ENCODE measurements at regions not wholly inside any gene's neighbourhood (a gene's known extent, or its start where the extent isn't known, plus 50 kb on each side); places are given as distances from the start of the nearest gene placed in this dataset.

- Histone ChIP-seq H3F3A (ENCODE audit: insufficient read depth, low read length) (no peaks in the 10 kb centered on the region), H3K79me2 (ENCODE audit: insufficient read depth, low read length) (no peaks in the 10 kb centered on the region), H3K9ac (ENCODE audit: low read length) (no peak overlapping the region), H4K20me1 (ENCODE audit: insufficient read depth, low read length) (no peaks in the 10 kb centered on the region), H3K27me3 (ENCODE audit: insufficient read depth, low read length) (no peaks in the 10 kb centered on the region), H3K4me1 (ENCODE audit: insufficient read depth, low read length, severe bottlenecking) (no peaks in the 10 kb centered on the region), H2AFZ (ENCODE audit: low read length) (no peak overlapping the region), H3K9me2 (ENCODE audit: low read depth, low read length) (no peaks in the 10 kb centered on the region), H3K4me3 (ENCODE audit: low read depth, low read length, poor library complexity, severe bottlenecking) (no peak overlapping the region), H3K9me3 (ENCODE audit: low read length) (no peaks in the 10 kb centered on the region), H3K27ac (ENCODE audit: low read depth, low read length, poor library complexity, severe bottlenecking) (no peak overlapping the region), H3K36me3 (ENCODE audit: insufficient read depth, low read length) (no peaks in the 10 kb centered on the region), H3K4me2 (ENCODE audit: low read length) (no peak overlapping the region)
- TF ChIP-seq, protein P1, sequence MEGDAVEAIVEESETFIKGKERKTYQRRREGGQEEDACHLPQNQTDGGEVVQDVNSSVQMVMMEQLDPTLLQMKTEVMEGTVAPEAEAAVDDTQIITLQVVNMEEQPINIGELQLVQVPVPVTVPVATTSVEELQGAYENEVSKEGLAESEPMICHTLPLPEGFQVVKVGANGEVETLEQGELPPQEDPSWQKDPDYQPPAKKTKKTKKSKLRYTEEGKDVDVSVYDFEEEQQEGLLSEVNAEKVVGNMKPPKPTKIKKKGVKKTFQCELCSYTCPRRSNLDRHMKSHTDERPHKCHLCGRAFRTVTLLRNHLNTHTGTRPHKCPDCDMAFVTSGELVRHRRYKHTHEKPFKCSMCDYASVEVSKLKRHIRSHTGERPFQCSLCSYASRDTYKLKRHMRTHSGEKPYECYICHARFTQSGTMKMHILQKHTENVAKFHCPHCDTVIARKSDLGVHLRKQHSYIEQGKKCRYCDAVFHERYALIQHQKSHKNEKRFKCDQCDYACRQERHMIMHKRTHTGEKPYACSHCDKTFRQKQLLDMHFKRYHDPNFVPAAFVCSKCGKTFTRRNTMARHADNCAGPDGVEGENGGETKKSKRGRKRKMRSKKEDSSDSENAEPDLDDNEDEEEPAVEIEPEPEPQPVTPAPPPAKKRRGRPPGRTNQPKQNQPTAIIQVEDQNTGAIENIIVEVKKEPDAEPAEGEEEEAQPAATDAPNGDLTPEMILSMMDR (IDR thresholded peaks at IDR 0.05; ENCODE audit: low read length): no peak
- TF ChIP-seq EZH2 (IDR thresholded peaks at IDR 0.05; ENCODE audit: borderline replicate concordance, low read length): no peak
These were observed 785.3 kb downstream of the TRHDE start for GRCh38 chr12:73057428-73057827.

DNA sequence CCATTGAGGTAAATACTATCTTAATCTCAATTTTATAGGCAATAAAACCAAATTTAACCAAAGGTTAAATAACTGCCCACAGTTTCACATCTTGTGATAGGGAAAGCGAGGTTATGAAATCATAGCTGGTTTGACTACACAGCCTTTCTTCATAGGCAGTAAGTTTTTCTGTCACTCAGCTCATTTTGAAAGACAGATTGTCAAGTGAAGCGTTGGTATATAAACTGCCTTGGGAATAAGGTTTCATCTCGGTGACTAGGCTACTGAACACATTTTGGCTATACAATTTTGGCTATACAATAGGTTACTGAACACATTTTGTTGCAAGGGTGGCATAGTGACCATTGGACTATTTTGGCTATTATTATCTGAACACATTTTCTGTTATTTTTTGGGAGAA is 793.7 kb downstream of the TRHDE start:
- Histone ChIP-seq H3K4me1 (ENCODE audit: insufficient read depth, low read length, severe bottlenecking) (no peaks in the 10 kb centered on the region), H3K27me3 (ENCODE audit: insufficient read depth, low read length) (no peaks in the 10 kb centered on the region), H4K20me1 (ENCODE audit: insufficient read depth, low read length) (no peaks in the 10 kb centered on the region), H3K9me3 (ENCODE audit: low read length) (no peaks in the 10 kb centered on the region), H3F3A (ENCODE audit: insufficient read depth, low read length) (no peaks in the 10 kb centered on the region), H3K9ac (ENCODE audit: low read length) (no peak overlapping the region), H3K27ac (ENCODE audit: low read depth, low read length, poor library complexity, severe bottlenecking) (no peak overlapping the region), H2AFZ (ENCODE audit: low read length) (no peak overlapping the region), H3K79me2 (ENCODE audit: insufficient read depth, low read length) (no peaks in the 10 kb centered on the region), H3K9me2 (ENCODE audit: low read depth, low read length) (no peaks in the 10 kb centered on the region), H3K4me2 (ENCODE audit: low read length) (no peak overlapping the region), H3K4me3 (ENCODE audit: low read depth, low read length, poor library complexity, severe bottlenecking) (no peak overlapping the region), H3K36me3 (ENCODE audit: insufficient read depth, low read length) (no peaks in the 10 kb centered on the region)
- TF ChIP-seq, protein P1 (IDR thresholded peaks at IDR 0.05; ENCODE audit: low read length): no peak

DNA sequence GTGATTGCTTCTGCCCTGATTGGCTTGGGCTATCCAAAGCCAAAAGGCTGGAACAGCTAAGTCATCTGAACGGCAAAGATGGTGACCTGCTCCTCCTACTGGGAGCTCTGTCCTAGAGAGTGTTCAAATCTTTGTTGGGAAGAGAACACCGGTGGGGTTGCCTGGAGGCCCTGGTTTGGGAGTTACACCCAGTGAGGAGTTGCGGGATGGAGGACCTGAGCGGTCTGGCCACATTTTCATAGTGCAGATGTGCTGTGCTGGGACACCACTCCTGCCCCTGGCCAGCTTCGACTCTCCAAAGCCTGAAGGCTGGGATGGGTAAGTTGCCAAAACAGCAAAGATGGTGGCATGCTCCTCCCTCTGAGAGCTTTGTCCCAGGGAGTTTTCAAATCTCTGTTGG is 795.4 kb downstream of the TRHDE start:
- Histone ChIP-seq H3K27me3 (ENCODE audit: insufficient read depth, low read length) (no peaks in the 10 kb centered on the region), H3K4me3 (ENCODE audit: low read depth, low read length, poor library complexity, severe bottlenecking) (no peak overlapping the region), H3K27ac (ENCODE audit: low read depth, low read length, poor library complexity, severe bottlenecking) (no peak overlapping the region), H4K20me1 (ENCODE audit: insufficient read depth, low read length) (no peaks in the 10 kb centered on the region), H3K36me3 (ENCODE audit: insufficient read depth, low read length) (no peaks in the 10 kb centered on the region), H3K9me2 (ENCODE audit: low read depth, low read length) (no peaks in the 10 kb centered on the region), H3K4me2 (ENCODE audit: low read length) (no peak overlapping the region), H3K9me3 (ENCODE audit: low read length) (no peaks in the 10 kb centered on the region), H3F3A (ENCODE audit: insufficient read depth, low read length) (no peaks in the 10 kb centered on the region), H3K79me2 (ENCODE audit: insufficient read depth, low read length) (no peaks in the 10 kb centered on the region), H3K9ac (ENCODE audit: low read length) (no peak overlapping the region), H2AFZ (ENCODE audit: low read length) (no peak overlapping the region), H3K4me1 (ENCODE audit: insufficient read depth, low read length, severe bottlenecking) (no peaks in the 10 kb centered on the region)
- no peak for TF ChIP-seq EZH2 (IDR thresholded peaks at IDR 0.05; ENCODE audit: borderline replicate concordance, low read length)
- TF ChIP-seq, protein P1 (IDR thresholded peaks at IDR 0.05; ENCODE audit: low read length): no peak

All from OCI-LY1 (cell line).